Prostate gland (tissue), 2 donors: ENCODE measurements at regions not wholly inside any gene's neighbourhood (a gene's known extent, or its start where the extent isn't known, plus 50 kb on each side); places are given as distances from the start of the nearest gene placed in this dataset.

ENCODE experiments used
- POLR2A ChIP-seq: fragments of 450-650 bp; IDR thresholded peaks from one replicate; pipeline ENCODE4 v1.6.1; 2016; ENCODE audit warnings: antibody characterized with exemption, mild to moderate bottlenecking
- POLR2AphosphoS5 ChIP-seq: sonication (generic); formaldehyde crosslinking; IDR thresholded peaks from one replicate; pipeline ENCODE4 v1.6.1; 2017; ENCODE audit warnings: antibody characterized with exemption
- TF ChIP-seq, protein P1 (sequence below), 4 experiments: fragments of 200-600 bp in 2 of 4; fragments of 450-650 bp in 2 of 4; sonication (generic) in 2 of 4; IDR thresholded peaks; 1 replicate in 3 of 4; 2 replicates in 1 of 4; pipeline ENCODE4 v1.5.1; 2016 to 2019; ENCODE audit warnings: antibody characterized with exemption in 4 of 4, mild to moderate bottlenecking in 2 of 4, moderate library complexity in 2 of 4

DNA sequence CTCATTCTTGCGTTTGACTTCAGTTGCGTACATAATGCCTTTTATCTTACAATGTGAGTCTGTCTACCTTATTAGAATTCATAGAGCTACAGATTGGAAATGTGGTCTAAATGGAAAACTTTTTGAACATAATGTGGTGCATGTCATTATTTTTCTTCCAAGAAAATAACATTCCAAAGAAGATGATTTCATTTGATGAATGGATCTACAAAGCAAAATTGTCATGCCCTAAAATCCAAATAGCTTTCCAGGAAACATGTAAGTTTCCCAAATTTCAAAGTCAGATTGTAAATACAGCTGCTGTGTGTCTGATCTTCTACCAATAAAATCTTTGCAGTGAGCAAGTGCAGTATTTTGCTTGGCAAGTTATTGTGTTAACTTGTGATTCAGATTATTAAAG is 101.8 kb upstream of the FZD8 start:
- TF ChIP-seq, protein P1, sequence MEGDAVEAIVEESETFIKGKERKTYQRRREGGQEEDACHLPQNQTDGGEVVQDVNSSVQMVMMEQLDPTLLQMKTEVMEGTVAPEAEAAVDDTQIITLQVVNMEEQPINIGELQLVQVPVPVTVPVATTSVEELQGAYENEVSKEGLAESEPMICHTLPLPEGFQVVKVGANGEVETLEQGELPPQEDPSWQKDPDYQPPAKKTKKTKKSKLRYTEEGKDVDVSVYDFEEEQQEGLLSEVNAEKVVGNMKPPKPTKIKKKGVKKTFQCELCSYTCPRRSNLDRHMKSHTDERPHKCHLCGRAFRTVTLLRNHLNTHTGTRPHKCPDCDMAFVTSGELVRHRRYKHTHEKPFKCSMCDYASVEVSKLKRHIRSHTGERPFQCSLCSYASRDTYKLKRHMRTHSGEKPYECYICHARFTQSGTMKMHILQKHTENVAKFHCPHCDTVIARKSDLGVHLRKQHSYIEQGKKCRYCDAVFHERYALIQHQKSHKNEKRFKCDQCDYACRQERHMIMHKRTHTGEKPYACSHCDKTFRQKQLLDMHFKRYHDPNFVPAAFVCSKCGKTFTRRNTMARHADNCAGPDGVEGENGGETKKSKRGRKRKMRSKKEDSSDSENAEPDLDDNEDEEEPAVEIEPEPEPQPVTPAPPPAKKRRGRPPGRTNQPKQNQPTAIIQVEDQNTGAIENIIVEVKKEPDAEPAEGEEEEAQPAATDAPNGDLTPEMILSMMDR (IDR thresholded peaks at IDR 0.05), result no peak
- no peak for TF ChIP-seq POLR2A
- no peak for TF ChIP-seq POLR2AphosphoS5
